T-helper 22 cell (primary cell): ENCODE measurements at regions not wholly inside any gene's neighbourhood (a gene's known extent, or its start where the extent isn't known, plus 50 kb on each side); places are given as distances from the start of the nearest gene placed in this dataset.
"Not testable (repeated sequence)": the region's sequence is repeated elsewhere in the genome, so short reads cannot be mapped to it uniquely, and the experiment has no call there.

ENCODE experiments used
- DNase-seq: peaks from one replicate; pipeline ENCODE4 v3.0.0-alpha.2; 2020; ENCODE audit warnings: low read depth

- no peak for DNase-seq
Observed at GRCh38 chr7:131052285-131052904, 275.3 kb upstream of the MKLN1 start.

- DNase-seq: no peak
Observed at GRCh38 chr7:131056007-131056406, 271.7 kb upstream of the MKLN1 start.

- no peak for DNase-seq
Observed at GRCh38 chr7:131057015-131057793, 270.5 kb upstream of the MKLN1 start.

GRCh38 chr7:131057794-131058070 is 269.9 kb upstream of the MKLN1 start:
- no peak for DNase-seq

- not testable (repeated sequence) for DNase-seq
Observed at GRCh38 chr7:131058561-131059288, 269.0 kb upstream of the MKLN1 start.

DNA sequence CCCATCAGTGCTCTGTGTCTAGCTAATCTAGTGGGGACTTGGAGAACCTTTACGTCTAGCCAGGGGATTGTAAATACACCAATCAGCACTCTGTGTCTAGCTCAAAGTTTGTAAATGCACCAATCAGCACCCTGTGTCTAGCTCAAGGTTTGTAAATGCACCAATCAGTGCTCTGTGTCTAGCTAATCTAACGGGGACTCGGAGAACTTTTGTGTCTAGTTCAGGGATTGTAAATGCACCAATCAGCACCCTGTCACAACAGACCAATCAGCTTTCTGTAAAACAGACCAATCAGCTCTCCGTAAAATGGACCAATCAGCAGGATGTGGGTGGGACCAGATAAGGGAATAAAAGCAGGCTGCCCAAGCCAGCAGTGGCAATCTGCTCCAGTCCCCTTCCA is 268.3 kb upstream of the MKLN1 start:
- not testable (repeated sequence) for DNase-seq

DNA sequence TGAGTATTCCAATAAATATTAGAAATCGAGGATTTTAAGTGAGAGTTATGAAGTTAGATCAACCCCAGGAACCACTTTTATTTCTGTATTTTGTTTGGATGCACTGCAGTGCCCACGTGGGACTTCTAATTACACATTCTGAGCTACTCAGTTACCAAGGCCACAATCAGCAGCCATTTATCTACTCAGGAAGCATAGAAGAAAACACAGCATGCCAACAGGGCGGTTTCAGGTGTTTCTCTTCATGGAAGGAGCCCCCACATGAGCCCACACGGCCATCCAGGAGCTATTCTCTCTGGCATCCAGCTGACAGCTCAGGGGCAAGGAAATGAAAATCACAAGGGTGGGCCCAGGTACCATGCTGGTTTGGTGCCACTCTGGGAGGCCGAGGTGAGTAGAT is 266.5 kb upstream of the MKLN1 start:
- no peak for DNase-seq

DNA sequence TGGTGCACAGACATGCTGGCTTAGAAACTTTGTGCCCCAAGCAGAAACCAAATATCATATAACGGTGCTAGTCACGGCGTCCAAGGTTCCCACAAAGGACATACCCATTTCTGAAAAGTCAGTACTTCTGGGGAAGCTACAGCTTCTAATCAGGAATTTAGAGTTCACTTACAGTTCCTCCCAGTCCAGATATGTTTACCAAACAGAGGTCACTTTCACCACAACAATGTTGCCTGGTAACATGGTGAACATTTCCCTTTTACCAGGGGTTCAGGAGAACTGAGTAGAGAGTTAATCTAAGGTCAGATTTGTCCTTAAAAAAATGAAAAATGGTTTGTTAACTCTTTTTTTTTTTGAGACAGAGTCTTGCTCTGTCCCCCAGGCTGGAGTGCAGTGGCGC is 265.9 kb upstream of the MKLN1 start:
- no peak for DNase-seq

DNA sequence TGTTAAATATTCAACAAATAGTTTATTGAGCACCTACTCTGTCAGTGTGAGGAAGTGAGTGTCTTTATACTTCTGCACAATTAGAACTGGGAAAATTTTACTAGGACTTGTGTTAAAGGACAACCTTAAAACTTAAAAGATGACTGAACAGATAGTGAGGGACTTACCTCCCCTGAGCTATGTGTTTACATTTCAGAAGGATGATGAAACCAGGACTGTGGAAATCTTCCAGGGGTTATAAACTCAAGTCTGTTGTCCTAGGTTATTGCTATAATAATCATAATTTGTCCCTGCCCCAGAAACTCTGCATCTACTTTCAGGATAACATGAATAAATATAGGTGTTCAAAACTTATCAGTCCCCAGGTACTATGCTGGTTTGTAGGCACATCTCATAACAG is 261.0 kb upstream of the MKLN1 start:
- no peak for DNase-seq

GRCh38 chr7:131067220-131067619 is 260.5 kb upstream of the MKLN1 start:
- no peak for DNase-seq

GRCh38 chr7:131068604-131069021 is 259.1 kb upstream of the MKLN1 start:
- no peak for DNase-seq

- no peak for DNase-seq
Observed at GRCh38 chr7:131071786-131072504, 255.7 kb upstream of the MKLN1 start.

DNA sequence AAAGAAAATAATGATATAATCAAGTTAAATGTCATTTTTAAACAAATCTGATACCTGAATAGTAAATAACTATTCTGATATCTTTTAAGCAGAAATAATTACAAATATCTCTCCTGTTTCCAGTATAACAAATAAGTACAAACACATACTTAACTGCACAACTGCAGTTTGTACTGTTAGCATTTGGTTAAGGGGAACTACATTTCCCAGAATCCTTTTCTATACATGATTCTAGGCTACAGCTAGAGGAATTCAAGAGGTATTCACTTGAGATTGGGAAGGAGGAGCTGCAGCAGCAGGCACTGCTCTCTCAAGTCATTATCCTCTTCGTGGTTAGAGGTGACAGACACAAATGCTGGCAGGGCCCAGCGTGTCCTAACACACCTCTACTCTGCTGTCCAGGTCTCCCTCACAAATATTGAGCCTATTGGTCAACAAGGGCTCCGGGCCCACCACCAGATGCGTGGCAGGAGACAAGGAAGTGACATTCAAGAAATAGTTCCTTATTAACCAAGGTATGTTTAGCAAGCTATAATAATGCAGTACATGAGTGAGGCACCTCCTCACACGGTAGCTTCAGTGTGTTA is 255.1 kb upstream of the MKLN1 start:
- no peak for DNase-seq

GRCh38 chr7:131074043-131074442 is 253.6 kb upstream of the MKLN1 start:
- DNase-seq: no peak

DNA sequence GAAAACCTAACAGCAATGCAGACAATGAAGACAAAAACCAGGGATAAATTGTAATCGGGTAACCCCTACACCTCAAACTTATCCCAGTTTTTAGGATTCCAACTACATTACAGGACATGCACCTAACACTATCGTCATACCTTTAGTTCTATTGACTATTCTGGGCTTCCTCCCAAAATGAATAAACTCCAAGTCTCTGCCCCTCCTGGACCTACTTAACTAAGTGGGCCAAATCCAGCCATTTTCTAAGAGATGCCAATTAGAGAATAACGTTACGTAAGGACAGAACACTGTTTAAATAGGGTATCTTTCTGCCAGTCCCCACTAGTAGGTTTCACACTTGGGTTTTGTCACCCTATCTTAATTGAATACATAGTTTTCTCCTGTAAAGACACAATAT is 253.1 kb upstream of the MKLN1 start:
- no peak for DNase-seq

- no peak for DNase-seq
Observed at GRCh38 chr7:131075406-131075805, 252.3 kb upstream of the MKLN1 start.

- DNase-seq: no peak
Observed at GRCh38 chr7:131076032-131076431, 251.6 kb upstream of the MKLN1 start.

DNA sequence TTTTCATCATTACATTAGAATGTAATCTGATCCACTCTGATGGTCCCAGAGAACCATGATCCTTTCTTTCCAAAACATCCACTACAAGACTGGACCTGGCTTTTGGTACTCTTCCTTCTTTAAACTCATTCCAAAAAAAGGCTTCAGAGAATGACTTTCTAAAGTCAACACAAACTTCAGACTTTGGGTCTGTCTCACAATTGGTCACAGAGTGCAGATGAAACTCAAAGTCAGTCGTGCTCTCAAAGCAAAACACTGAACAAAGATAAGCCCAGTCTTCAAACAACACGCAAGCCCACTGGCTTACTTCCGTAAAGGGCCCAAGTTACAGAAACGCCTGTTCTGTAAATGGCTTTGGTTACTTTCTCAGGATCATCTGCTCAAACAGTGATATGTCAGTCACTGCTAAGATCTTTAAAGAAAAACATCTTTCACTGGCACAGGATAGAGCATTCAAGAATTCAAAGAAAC is 250.9 kb upstream of the MKLN1 start:
- no peak for DNase-seq

GRCh38 chr7:131077735-131078134 is 249.9 kb upstream of the MKLN1 start:
- DNase-seq: no peak

DNA sequence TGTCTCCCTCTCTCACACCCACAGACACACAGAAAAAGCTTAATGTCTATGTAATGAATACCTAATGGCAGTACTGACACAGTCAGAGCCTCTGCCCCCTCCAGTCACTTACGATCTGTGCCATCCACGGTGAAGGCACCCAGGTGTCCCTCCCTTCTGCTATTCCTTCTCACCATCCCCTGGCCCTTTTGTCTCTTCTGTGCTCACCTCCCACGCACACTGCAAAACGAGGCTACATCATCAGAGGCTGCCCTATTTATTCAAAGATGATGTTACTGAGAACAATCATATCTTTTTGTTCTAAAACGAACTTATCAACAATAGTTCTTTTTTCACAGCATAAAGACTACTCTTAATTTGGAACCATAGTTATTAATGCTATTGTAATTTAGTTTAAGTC is 246.9 kb upstream of the MKLN1 start:
- no peak for DNase-seq

DNA sequence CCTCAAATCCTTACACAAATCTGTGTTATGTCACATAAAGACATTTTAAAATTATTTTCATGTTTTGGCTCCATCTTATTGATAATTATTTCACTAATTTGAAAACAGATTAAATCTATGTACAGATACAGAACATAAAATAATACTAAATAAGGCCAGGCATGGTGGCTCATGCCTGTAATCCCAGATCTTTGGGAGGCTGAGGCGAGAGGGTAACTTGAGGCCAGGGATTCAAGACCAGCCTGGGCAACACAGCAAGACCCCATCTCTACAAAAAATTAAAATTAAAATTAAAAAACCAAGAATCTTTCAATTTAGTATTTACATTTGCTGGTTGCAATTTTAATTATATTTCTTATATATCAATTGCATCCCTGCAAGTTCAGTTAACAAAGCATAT is 246.4 kb upstream of the MKLN1 start:
- no peak for DNase-seq

- no peak for DNase-seq
Observed at GRCh38 chr7:131083781-131084180, 243.9 kb upstream of the MKLN1 start.
